ENCODE measurements at regions not wholly inside any gene's neighbourhood (a gene's known extent, or its start where the extent isn't known, plus 50 kb on each side); places are given as distances from the start of the nearest gene placed in this dataset.

- H3K27ac ChIP-seq: no peak overlapping the region
- no peak for TF ChIP-seq CTCF (conservative IDR thresholded peaks at IDR 0.05)
Measured at GRCh38 chr20:34177052-34177451, 64.2 kb upstream of the ASIP start.

- peak overlapping the region; percentile 58 for H3K27ac ChIP-seq
- no peak for TF ChIP-seq CTCF (conservative IDR thresholded peaks at IDR 0.05)
Measured at GRCh38 chr20:34179637-34180360, 61.4 kb upstream of the ASIP start.

GRCh38 chr20:34180460-34181120 is 60.6 kb upstream of the ASIP start:
- TF ChIP-seq CTCF (conservative IDR thresholded peaks at IDR 0.05): no peak
- H3K27ac ChIP-seq: peak overlapping the region; percentile 58

GRCh38 chr20:34181484-34181883 is 59.7 kb upstream of the ASIP start:
- no peak overlapping the region for H3K27ac ChIP-seq
- no peak for TF ChIP-seq CTCF (conservative IDR thresholded peaks at IDR 0.05)

GRCh38 chr20:34185766-34186620 is 55.2 kb upstream of the ASIP start:
- no peak overlapping the region for H3K27ac ChIP-seq
- TF ChIP-seq CTCF (conservative IDR thresholded peaks at IDR 0.05): no peak

GRCh38 chr20:34189572-34190163 is 51.6 kb upstream of the ASIP start:
- TF ChIP-seq CTCF (conservative IDR thresholded peaks at IDR 0.05): no peak
- no peak overlapping the region for H3K27ac ChIP-seq

- H3K27ac ChIP-seq: no peak overlapping the region
- TF ChIP-seq CTCF (conservative IDR thresholded peaks at IDR 0.05): no peak
Measured at GRCh38 chr20:34190262-34190661, 51.0 kb upstream of the ASIP start.
